Liver (tissue), 3 donors: ENCODE measurements at regions not wholly inside any gene's neighbourhood (a gene's known extent, or its start where the extent isn't known, plus 50 kb on each side); places are given as distances from the start of the nearest gene placed in this dataset.

ENCODE experiments used
- EGR1 ChIP-seq, 2 donors: IDR thresholded peaks; 2 replicates each; pipeline ENCODE4 v1.6.1; 2016 to 2018; ENCODE audit warnings: antibody characterized with exemption in 2 of 2, low read depth in 2 of 2
- FOXA1 ChIP-seq: IDR thresholded peaks from 2 replicates; pipeline ENCODE4 v1.6.1; 2016; ENCODE audit warnings: antibody characterized with exemption
- HNF4A ChIP-seq, 2 donors: conservative IDR thresholded peaks; 2 replicates each; pipeline ENCODE4 v1.6.1; 2016; ENCODE audit warnings: antibody characterized with exemption in 2 of 2, mild to moderate bottlenecking in 2 of 2
- JUND ChIP-seq, 2 donors: IDR thresholded peaks; 2 replicates each; pipeline ENCODE4 v1.6.1; 2016; ENCODE audit warnings: antibody characterized with exemption in 2 of 2
- RAD21 ChIP-seq, 2 donors: IDR thresholded peaks; 2 replicates each; pipeline ENCODE4 v1.6.1; 2016; ENCODE audit warnings: antibody characterized with exemption in 2 of 2, mild to moderate bottlenecking in 2 of 2
- RXRA ChIP-seq, 2 donors: IDR thresholded peaks; 2 replicates each; pipeline ENCODE4 v1.6.1; 2017 to 2018; ENCODE audit warnings: antibody characterized with exemption in 2 of 2, mild to moderate bottlenecking in 1 of 2
- SP1 ChIP-seq: IDR thresholded peaks from 2 replicates; pipeline ENCODE4 v1.6.1; 2018; ENCODE audit warnings: antibody characterized with exemption, mild to moderate bottlenecking
- TAF1 ChIP-seq: conservative IDR thresholded peaks from 2 replicates; pipeline ENCODE4 v1.6.1; 2016; ENCODE audit warnings: antibody characterized with exemption, mild to moderate bottlenecking
- YY1 ChIP-seq: IDR thresholded peaks from 2 replicates; pipeline ENCODE4 v1.6.1; 2016; ENCODE audit warnings: antibody characterized with exemption, mild to moderate bottlenecking
- TF ChIP-seq, protein P1 (sequence below): fragments of 150-350 bp; IDR thresholded peaks from 2 replicates; pipeline ENCODE4 v1.5.1; 2017; ENCODE audit warnings: improper control_type of control experiment, low read depth, low read length; ENCODE audit not compliant: missing input control
- TF ChIP-seq, protein P2 (sequence below): IDR thresholded peaks from 2 replicates; pipeline ENCODE4 v1.6.1; 2016; ENCODE audit warnings: antibody characterized with exemption, mild to moderate bottlenecking
- TF ChIP-seq, protein P3 (sequence below): IDR thresholded peaks from 2 replicates; pipeline ENCODE4 v1.6.1; 2016; ENCODE audit warnings: antibody characterized with exemption
- TF ChIP-seq, protein P4 (sequence below): IDR thresholded peaks from 2 replicates; pipeline ENCODE4 v1.6.1; 2016; ENCODE audit warnings: antibody characterized with exemption
- TF ChIP-seq, protein P5 (sequence below): IDR thresholded peaks from 2 replicates; pipeline ENCODE4 v1.6.1; 2016; ENCODE audit warnings: antibody characterized with exemption
- donor health status: healthy.
- donor health status: healthy.

DNA sequence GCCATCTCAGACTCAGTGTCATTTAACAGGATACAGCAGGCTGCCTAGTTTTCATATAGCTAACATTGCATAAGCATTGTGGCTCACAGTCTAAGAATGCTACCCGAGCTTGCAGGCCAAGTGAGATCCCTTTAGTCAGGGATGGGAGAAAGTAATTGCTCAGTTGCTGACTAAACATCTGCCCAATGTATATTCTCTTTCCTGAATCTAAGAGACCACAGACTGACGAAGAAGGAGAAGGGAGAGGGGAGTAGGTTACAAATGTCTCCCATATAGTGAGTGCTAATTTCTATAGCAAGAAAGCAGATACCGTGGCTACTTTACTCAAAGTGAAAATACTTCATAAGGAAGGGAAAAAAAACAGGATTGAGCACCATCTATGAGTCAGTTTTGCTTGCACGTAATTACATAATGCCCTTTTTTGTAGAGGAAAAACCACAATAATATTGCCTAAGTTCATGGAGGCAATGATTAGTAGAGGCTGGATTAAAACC lies 453.9 kb downstream of the COG6 start:
- TF ChIP-seq, protein P1, sequence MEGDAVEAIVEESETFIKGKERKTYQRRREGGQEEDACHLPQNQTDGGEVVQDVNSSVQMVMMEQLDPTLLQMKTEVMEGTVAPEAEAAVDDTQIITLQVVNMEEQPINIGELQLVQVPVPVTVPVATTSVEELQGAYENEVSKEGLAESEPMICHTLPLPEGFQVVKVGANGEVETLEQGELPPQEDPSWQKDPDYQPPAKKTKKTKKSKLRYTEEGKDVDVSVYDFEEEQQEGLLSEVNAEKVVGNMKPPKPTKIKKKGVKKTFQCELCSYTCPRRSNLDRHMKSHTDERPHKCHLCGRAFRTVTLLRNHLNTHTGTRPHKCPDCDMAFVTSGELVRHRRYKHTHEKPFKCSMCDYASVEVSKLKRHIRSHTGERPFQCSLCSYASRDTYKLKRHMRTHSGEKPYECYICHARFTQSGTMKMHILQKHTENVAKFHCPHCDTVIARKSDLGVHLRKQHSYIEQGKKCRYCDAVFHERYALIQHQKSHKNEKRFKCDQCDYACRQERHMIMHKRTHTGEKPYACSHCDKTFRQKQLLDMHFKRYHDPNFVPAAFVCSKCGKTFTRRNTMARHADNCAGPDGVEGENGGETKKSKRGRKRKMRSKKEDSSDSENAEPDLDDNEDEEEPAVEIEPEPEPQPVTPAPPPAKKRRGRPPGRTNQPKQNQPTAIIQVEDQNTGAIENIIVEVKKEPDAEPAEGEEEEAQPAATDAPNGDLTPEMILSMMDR = no peak
- TF ChIP-seq FOXA1 (no peak), RAD21 (IDR thresholded peaks at IDR 0.05) (no peak), JUND (IDR thresholded peaks at IDR 0.05) (no peak), YY1 (no peak), TAF1 (no peak), EGR1 (IDR thresholded peaks at IDR 0.05; ENCODE audit: low read depth in 2 of 2) (no peak), HNF4A (conservative IDR thresholded peaks at IDR 0.05) (no peak), RXRA (IDR thresholded peaks at IDR 0.05) (no peak), SP1 (no peak)
- TF ChIP-seq, protein P2, sequence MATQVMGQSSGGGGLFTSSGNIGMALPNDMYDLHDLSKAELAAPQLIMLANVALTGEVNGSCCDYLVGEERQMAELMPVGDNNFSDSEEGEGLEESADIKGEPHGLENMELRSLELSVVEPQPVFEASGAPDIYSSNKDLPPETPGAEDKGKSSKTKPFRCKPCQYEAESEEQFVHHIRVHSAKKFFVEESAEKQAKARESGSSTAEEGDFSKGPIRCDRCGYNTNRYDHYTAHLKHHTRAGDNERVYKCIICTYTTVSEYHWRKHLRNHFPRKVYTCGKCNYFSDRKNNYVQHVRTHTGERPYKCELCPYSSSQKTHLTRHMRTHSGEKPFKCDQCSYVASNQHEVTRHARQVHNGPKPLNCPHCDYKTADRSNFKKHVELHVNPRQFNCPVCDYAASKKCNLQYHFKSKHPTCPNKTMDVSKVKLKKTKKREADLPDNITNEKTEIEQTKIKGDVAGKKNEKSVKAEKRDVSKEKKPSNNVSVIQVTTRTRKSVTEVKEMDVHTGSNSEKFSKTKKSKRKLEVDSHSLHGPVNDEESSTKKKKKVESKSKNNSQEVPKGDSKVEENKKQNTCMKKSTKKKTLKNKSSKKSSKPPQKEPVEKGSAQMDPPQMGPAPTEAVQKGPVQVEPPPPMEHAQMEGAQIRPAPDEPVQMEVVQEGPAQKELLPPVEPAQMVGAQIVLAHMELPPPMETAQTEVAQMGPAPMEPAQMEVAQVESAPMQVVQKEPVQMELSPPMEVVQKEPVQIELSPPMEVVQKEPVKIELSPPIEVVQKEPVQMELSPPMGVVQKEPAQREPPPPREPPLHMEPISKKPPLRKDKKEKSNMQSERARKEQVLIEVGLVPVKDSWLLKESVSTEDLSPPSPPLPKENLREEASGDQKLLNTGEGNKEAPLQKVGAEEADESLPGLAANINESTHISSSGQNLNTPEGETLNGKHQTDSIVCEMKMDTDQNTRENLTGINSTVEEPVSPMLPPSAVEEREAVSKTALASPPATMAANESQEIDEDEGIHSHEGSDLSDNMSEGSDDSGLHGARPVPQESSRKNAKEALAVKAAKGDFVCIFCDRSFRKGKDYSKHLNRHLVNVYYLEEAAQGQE = no peak
- TF ChIP-seq, protein P3, sequence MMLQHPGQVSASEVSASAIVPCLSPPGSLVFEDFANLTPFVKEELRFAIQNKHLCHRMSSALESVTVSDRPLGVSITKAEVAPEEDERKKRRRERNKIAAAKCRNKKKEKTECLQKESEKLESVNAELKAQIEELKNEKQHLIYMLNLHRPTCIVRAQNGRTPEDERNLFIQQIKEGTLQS = no peak
- TF ChIP-seq, protein P4, sequence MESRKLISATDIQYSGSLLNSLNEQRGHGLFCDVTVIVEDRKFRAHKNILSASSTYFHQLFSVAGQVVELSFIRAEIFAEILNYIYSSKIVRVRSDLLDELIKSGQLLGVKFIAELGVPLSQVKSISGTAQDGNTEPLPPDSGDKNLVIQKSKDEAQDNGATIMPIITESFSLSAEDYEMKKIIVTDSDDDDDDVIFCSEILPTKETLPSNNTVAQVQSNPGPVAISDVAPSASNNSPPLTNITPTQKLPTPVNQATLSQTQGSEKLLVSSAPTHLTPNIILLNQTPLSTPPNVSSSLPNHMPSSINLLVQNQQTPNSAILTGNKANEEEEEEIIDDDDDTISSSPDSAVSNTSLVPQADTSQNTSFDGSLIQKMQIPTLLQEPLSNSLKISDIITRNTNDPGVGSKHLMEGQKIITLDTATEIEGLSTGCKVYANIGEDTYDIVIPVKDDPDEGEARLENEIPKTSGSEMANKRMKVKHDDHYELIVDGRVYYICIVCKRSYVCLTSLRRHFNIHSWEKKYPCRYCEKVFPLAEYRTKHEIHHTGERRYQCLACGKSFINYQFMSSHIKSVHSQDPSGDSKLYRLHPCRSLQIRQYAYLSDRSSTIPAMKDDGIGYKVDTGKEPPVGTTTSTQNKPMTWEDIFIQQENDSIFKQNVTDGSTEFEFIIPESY = no peak
- TF ChIP-seq, protein P5, sequence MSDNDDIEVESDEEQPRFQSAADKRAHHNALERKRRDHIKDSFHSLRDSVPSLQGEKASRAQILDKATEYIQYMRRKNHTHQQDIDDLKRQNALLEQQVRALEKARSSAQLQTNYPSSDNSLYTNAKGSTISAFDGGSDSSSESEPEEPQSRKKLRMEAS = no peak
